GM19372 (cell line): ENCODE measurements at regions not wholly inside any gene's neighbourhood (a gene's known extent, or its start where the extent isn't known, plus 50 kb on each side); places are given as distances from the start of the nearest gene placed in this dataset.
"Not testable (repeated sequence)": the region's sequence is repeated elsewhere in the genome, so short reads cannot be mapped to it uniquely, and the experiment has no call there.

Experiments
- ATAC-seq: cut with Tn5 transposase; IDR thresholded peaks from one replicate; pipeline ENCODE4 v1.9.1; 2021; ENCODE audit warnings: mild to moderate bottlenecking, low read depth, moderate library complexity; ENCODE audit not compliant: unreplicated experiment

DNA sequence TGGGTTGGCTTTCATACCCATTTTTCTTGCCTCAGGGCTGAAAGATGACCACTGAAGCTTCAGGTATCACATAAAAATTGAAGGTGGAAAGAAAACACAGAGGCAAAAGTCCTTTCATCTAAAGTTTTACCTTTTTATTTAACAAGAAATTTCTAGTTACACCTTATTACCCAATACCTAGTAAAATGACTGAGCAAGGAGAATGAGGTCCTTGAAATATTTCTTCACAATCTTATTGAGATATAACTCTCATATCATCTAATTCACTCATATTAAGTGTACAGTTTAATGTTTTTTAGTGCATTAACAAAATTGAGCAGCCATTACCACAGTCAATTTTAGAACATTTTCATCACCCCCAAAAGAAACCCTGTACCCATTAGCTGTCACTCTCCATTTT is 112.9 kb upstream of the ADTRP start:
- no peak for ATAC-seq

- no peak for ATAC-seq
These were observed 112.2 kb upstream of the ADTRP start for GRCh38 chr6:11890849-11891248.

- ATAC-seq: no peak
These were observed 111.6 kb upstream of the ADTRP start for GRCh38 chr6:11890209-11890608.

DNA sequence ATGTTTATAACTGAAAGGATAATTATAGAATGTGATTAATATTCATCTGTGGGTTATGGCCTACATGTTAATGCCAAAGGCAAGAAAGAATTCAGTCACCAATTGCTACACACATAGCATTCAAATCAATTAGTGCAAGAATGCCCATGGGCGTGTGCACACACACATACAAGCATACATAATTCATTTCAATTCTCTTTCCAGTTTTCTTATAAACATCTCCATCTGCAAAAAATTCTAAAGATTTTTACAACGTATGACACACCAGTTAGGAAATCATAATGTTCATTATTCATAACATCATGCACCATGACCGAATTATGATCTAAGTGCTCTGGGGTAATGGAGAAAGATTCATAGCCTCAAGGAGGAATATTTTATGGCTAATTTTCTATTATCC is 111.0 kb upstream of the ADTRP start:
- ATAC-seq: no peak

GRCh38 chr6:11888727-11889126 is 110.1 kb upstream of the ADTRP start:
- no peak for ATAC-seq

DNA sequence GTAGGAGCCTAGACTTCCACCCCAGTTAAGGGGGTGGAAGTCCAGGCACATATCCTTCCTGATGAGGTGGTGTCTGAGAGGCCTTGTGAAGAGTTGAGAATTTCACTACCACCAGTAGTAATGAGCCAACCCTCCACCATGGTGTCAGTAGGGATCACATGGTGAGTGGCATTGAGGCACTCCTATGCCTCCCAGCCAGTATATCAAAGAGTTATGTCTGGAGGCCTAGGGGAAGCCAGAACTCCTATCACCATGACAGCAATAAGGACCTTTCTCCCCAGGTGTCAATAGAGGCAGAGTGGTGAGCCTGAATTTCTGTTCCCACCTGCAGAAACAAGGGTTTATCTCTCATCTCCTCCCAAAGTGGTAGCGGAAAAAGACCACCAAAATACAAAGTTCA is 106.6 kb upstream of the ADTRP start:
- no peak for ATAC-seq

- not testable (repeated sequence) for ATAC-seq
These were observed 104.9 kb upstream of the ADTRP start for GRCh38 chr6:11883471-11883870.

DNA sequence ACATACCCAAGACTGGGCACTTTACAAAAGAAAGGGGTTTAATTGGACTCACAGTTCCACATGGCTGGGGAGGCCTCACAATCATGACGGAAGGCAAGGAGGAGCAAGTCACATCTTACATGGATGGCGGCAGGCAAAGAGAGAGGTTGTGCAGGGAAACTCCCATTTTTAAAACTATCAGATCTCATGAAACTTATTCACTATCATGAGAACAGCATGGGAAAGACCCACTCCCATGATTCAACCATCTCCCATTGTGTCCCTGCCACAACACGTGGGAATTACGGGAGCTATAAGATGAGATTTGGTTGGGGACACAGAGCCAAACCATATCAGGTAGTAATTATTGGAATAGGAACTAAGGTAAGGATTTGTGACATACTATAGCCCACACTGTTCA is 101.6 kb upstream of the ADTRP start:
- not testable (repeated sequence) for ATAC-seq

- no peak for ATAC-seq
These were observed 100.1 kb upstream of the ADTRP start for GRCh38 chr6:11878735-11879134.

DNA sequence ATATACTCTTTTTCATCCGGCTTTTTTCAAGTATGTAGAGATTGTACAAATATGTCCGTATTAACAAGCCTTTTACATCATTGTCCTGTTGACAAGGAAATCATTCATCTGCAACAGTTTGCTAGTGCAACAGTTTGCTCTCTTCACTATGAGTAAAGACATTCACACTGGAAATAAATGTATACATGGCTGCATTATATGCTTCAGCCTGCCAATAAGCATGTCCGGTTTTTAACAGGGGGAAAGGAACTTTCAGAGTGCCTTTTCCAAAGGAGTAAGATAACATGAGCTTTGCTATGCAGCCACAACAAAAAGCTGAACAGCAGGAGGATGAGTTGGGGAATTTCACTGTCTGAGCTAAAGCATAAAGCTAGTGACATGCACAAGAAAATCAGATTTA is 99.4 kb upstream of the ADTRP start:
- ATAC-seq: no peak

DNA sequence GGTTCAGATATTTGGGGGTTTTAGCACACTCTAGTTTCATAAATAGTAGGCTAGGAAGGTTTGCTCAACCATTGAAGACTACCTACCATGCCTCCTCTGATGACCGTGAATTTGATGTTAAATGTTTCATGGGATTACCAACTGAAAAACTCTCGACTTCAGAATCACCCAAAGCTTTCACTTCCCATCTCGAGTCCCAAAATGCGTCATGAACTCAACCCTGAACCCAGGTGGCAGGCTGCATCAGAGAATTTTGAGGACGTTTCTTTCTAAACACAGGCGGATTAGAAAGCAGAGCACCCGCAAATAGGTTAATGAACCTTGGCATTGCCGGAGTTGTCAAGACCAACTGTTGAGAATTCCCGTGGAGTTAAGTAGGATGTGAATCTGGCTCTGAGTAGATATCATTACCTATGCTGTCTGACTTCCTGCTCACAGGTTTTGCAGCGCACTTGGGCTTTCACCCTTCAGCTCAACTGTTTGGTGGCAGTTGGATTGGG is 98.4 kb upstream of the ADTRP start:
- peak; percentile 57 for ATAC-seq

DNA sequence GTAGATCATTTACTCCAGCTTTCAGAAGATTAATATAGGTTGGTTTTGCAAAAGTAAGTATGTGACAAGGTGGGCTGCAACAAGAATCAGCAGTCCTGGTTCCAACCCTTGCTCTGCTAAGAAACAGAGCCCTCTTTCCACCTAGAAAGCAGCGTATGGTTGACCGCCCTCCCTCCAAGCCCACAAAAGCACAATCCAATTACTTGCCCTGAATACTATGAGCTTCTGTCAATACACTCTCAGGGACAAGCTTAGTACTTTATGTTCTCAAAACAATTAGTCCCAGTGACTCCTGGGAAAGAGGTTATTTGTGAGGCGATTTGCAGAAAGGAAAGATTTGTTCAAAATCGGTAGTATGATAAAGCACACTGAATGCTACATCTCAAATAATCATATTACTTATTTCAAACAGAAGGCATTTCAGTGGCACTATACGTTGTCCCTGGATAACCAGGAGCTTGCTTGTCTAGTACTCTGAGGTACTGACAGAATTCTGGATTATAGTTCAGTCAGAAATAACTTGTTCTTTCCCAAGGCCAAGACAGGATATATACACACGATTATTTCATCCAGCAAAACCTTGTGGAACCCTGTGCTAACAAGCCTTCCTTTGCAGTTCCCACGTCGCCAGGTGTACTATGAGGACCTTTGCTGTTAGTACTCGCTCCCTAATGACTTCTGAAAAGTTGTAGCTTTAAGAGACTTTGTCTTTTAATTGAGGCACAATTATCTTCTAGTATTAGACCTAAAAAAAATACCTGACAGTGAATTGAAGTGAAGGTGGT is 96.9 kb upstream of the ADTRP start:
- ATAC-seq: no peak

- no peak for ATAC-seq
These were observed 91.2 kb upstream of the ADTRP start for GRCh38 chr6:11869672-11870340.

DNA sequence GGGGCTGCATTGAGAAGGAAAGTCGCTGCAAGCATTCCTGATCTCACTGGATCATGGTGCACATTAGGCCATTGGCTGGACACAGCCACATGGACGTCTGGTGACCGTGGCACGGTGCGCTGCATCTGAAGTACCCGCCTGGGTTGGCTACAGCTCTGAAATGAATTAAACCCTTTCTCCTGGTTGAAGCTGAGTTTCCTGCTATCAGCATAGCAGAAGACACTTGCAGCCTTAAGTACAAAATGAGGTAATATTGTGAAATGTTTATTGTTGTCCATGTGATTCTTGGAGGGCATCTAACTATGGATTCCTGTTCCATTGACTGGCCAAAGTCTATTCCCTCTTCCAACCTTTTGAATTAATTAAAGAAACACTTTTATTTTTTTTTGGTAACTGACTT is 89.8 kb upstream of the ADTRP start:
- no peak for ATAC-seq

DNA sequence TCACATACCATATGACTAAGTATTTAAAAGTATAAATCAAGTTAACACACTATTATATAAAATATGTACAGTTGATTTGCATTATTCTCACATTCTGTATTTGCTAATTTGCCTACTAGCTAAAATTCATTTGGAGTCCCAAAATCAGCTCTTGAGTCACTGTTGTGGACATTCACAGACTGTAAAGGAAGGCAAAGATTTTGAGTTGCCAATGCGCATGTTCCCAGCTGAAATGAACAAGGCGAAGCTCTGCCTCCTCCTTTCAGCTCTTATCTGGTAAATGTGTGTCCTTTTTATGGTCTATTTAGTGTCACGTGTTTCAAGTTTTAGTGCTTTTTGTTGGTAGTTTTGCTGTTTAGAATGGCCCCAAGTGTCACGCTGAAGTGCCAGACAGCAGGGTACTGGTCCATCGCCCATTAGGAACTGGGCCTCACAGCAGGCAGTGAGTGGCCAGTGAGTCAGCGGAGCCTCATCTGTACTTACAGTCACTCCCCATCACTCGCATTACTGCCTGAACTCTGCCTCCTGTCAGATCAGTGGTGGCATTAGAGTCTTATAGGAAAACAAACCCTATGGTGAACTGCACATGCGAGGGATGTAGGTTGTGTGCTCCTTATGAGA is 87.2 kb upstream of the ADTRP start:
- no peak for ATAC-seq

DNA sequence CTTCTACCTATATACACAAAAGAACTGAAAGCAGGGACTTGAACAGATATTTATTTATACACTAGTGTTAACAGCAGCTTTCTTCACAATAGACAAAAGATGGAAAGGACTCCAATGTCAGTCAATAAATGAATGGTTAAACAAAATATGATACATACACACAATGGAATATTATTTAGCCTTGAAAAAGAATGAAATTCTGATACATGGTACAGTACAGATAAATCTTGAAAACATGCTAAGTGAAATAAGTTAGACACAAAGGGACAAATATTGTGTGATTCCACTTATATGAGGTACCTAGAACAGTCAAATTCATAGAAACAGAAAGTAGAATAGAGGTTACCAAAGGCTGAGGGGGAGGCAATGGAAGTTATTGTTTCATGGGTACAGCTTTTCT is 79.8 kb upstream of the ADTRP start:
- ATAC-seq: no peak

DNA sequence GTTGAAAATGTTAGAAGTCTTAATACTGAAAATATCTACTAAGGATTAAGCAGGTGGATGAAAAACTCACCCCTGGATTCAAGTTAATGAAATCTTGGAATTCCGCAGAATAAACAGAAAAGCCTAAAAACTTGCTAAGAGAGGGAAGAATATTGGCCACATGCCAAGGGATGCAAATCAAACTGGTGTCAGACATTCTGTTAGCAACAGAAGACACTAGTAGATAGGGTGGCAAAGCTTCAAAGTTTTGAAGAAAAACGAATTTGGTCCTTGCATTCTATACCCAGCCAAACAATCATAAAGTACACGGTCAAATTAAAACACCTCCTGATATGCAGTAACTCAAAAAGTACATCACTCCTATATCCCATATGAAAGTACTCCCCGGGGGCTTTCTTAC is 77.1 kb upstream of the ADTRP start:
- ATAC-seq: no peak

DNA sequence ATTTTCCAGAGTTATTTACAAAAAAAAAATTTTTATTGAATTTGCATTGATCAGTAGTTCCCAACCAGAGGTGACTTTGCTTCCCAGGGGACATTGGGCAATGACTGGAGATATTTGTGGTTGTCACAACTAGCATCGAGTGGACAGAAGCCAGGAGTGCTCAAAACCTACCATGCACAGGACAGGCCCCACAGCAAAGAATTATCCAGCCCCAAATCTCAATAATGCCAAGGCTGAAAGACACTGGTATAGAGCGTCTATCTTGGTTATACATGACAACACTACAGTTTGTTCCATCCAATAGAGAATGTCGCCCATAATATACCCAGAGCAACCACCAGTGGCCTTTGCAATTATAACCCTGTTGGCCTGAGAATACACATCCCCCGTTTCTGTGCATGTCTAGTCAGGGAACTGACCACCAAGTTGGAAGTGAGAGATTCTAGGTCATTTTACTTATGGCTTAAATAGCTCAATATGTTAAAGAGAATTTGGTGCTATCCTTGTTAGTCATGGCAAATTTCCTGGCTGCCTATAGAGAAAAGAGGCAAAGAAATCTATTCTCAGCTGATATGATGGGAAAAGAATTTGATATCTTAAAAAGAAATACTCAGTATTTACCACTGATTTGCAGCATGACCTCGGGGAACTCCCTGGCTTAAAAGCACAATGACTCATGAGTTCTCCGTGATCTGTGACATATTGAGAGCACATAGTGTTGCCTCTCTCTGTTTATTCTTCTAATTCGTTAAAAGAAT is 76.0 kb upstream of the ADTRP start:
- no peak for ATAC-seq

DNA sequence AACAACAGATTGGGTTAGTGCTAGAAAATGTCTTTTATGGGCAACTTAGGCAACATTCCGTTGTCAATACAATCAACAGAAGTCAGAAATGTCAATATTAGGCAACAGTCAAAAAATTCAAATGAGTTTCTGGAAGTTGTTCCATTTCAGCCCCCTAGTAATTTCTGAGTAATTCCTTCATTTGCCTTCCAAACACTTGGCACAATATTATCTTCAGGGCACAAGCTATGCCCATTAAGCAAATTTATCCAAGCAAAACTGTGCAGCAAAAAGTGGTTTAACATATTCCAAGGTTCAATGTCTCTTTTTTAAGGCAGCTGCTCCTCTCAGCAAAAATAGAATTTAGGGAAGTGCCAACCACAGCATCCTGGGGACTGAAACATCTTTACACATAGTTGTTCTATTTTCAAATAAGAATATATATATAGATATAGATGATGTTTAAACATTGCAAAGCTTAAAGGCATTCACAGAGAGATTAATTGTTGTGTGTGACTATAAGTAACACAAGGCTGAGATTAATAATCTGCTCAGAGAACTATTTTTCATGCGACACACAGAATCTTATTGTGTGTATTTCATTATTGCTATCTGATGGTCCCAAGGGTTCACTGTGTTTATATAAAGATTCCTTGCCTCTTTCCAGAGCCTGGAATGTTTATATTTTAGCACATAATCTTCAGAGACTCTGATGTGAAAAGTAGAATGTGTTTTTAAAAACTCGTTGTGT is 75.2 kb upstream of the ADTRP start:
- no peak for ATAC-seq

DNA sequence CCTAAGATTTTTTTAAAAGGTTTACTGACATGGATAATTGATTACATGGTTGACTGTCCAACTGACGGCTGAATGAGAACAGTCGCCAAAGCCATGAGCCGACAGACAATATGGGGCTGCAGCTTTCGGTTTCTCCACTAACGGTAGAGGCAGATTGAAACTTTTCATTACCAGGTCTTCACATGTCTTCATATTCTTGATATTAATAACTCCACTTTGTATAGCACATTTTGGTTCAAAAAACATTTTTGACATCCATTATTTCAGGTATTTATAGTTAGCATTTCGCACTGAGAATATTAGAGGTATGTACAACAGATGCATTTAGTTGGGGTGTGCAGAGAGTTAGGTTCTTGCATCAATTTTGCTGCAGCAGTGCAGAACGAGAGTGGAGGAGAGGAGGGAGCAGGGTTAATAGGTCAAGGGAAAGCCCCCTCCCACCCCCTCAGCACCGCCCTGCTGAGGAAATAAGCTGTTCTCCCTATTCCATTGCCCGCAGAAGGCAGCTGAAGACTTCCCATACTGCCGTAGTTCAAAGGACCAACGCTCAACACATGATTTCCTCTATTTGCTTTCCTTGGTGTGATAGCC is 73.6 kb upstream of the ADTRP start:
- ATAC-seq: peak; percentile 55
